ENCODE measurements at regions not wholly inside any gene's neighbourhood (a gene's known extent, or its start where the extent isn't known, plus 50 kb on each side); places are given as distances from the start of the nearest gene placed in this dataset.

DNA sequence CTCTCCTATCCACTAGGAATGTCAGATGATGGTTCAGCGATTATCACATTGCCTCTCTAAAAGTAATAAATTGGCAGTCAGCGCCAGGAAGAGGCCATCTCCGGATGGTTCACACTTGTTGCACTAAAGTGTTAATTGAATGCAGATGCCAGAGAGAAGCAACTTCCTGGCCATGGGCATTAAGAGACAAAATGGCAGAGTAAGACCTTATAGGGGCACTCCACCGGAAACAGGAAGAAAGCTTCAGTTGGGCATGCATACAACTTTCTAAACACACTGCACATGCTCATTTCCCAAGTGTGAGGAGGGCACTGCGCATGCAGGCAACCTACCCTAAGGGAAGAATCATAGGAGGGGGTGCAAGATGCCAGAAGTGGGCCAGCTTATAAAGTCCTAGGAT, 71.7 kb upstream of the AUTS2 start:
- TF ChIP-seq, protein P1, sequence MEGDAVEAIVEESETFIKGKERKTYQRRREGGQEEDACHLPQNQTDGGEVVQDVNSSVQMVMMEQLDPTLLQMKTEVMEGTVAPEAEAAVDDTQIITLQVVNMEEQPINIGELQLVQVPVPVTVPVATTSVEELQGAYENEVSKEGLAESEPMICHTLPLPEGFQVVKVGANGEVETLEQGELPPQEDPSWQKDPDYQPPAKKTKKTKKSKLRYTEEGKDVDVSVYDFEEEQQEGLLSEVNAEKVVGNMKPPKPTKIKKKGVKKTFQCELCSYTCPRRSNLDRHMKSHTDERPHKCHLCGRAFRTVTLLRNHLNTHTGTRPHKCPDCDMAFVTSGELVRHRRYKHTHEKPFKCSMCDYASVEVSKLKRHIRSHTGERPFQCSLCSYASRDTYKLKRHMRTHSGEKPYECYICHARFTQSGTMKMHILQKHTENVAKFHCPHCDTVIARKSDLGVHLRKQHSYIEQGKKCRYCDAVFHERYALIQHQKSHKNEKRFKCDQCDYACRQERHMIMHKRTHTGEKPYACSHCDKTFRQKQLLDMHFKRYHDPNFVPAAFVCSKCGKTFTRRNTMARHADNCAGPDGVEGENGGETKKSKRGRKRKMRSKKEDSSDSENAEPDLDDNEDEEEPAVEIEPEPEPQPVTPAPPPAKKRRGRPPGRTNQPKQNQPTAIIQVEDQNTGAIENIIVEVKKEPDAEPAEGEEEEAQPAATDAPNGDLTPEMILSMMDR (IDR thresholded peaks at IDR 0.05; ENCODE audit: low read depth, low read length, poor library complexity, severe bottlenecking), result no peak
- no peak for TF ChIP-seq EZH2phosphoT487 (IDR thresholded peaks at IDR 0.05; ENCODE audit: borderline replicate concordance, low read length)

Measured in DOHH2 (cell line).